ENCODE measurements at regions not wholly inside any gene's neighbourhood (a gene's known extent, or its start where the extent isn't known, plus 50 kb on each side); places are given as distances from the start of the nearest gene placed in this dataset.
A peak's percentile ranks its signal among the peaks of the same experiment; 100 is the strongest.

DNA sequence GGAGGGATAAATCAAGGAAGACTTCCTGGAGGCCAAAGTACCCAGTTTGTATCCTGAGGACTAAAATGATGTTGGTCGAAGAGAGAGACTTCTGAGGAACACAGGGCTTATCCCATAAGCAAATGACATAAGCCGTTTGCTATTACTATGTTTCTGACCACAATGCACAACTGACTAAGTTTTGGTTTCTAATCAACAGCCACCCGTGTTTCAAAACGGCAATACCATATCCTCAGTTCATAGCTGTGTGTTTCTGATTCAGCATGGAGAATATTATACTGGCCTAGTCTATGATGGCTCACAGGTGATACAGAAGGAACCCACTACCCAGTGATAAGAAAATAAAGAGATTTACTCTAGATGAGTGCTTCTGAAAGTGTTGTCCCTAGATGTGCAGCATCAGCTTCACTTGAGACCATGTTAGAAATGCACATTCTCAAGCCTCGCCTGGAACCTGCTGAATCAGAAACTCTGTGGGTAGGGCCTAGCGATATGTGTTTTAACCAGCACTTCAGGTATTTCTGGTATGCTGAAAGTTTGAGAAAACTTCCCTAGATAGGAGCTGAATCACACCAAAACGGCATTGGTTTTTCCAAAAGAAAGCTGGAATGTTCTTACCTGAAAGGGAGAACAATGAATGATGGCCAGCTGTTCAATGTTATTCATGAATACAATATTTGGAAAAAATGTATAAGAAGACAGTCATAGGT lies 639.7 kb upstream of the NR2F2 start:
- TF ChIP-seq STAT1 (IDR thresholded peaks at IDR 0.05; ENCODE audit: unreplicated experiment) (no peak), ZNF114 (CRISPR knock-in tag; IDR thresholded peaks at IDR 0.05) (no peak), POLR2AphosphoS5 (IDR thresholded peaks at IDR 0.05; ENCODE audit: low read depth) (no peak), EZH2phosphoT487 (IDR thresholded peaks at IDR 0.05; ENCODE audit: unreplicated experiment) (no peak), NANOG (IDR thresholded peaks at IDR 0.05; ENCODE audit: borderline replicate concordance) (no peak), EZH2 (IDR thresholded peaks at IDR 0.05; ENCODE audit: low read depth, unreplicated experiment) (no peak), CREB1 (CRISPR knock-in tag; IDR thresholded peaks at IDR 0.05; ENCODE audit: low read depth) (no peak), ZNF331 (CRISPR knock-in tag; IDR thresholded peaks at IDR 0.05; ENCODE audit: low read depth) (no peak), JUNB (IDR thresholded peaks at IDR 0.05; ENCODE audit: unreplicated experiment) (no peak)
- TF ChIP-seq, protein P1, sequence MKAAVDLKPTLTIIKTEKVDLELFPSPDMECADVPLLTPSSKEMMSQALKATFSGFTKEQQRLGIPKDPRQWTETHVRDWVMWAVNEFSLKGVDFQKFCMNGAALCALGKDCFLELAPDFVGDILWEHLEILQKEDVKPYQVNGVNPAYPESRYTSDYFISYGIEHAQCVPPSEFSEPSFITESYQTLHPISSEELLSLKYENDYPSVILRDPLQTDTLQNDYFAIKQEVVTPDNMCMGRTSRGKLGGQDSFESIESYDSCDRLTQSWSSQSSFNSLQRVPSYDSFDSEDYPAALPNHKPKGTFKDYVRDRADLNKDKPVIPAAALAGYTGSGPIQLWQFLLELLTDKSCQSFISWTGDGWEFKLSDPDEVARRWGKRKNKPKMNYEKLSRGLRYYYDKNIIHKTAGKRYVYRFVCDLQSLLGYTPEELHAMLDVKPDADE (IDR thresholded peaks at IDR 0.05), result no peak
- TF ChIP-seq, protein P2, sequence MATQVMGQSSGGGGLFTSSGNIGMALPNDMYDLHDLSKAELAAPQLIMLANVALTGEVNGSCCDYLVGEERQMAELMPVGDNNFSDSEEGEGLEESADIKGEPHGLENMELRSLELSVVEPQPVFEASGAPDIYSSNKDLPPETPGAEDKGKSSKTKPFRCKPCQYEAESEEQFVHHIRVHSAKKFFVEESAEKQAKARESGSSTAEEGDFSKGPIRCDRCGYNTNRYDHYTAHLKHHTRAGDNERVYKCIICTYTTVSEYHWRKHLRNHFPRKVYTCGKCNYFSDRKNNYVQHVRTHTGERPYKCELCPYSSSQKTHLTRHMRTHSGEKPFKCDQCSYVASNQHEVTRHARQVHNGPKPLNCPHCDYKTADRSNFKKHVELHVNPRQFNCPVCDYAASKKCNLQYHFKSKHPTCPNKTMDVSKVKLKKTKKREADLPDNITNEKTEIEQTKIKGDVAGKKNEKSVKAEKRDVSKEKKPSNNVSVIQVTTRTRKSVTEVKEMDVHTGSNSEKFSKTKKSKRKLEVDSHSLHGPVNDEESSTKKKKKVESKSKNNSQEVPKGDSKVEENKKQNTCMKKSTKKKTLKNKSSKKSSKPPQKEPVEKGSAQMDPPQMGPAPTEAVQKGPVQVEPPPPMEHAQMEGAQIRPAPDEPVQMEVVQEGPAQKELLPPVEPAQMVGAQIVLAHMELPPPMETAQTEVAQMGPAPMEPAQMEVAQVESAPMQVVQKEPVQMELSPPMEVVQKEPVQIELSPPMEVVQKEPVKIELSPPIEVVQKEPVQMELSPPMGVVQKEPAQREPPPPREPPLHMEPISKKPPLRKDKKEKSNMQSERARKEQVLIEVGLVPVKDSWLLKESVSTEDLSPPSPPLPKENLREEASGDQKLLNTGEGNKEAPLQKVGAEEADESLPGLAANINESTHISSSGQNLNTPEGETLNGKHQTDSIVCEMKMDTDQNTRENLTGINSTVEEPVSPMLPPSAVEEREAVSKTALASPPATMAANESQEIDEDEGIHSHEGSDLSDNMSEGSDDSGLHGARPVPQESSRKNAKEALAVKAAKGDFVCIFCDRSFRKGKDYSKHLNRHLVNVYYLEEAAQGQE (IDR thresholded peaks at IDR 0.05; ENCODE audit: unreplicated experiment), result no peak
- TF ChIP-seq, protein P3, sequence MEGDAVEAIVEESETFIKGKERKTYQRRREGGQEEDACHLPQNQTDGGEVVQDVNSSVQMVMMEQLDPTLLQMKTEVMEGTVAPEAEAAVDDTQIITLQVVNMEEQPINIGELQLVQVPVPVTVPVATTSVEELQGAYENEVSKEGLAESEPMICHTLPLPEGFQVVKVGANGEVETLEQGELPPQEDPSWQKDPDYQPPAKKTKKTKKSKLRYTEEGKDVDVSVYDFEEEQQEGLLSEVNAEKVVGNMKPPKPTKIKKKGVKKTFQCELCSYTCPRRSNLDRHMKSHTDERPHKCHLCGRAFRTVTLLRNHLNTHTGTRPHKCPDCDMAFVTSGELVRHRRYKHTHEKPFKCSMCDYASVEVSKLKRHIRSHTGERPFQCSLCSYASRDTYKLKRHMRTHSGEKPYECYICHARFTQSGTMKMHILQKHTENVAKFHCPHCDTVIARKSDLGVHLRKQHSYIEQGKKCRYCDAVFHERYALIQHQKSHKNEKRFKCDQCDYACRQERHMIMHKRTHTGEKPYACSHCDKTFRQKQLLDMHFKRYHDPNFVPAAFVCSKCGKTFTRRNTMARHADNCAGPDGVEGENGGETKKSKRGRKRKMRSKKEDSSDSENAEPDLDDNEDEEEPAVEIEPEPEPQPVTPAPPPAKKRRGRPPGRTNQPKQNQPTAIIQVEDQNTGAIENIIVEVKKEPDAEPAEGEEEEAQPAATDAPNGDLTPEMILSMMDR (conservative IDR thresholded peaks at IDR 0.05; ENCODE audit: low read depth in 2 of 2), result no peak
- TF ChIP-seq, protein P4, sequence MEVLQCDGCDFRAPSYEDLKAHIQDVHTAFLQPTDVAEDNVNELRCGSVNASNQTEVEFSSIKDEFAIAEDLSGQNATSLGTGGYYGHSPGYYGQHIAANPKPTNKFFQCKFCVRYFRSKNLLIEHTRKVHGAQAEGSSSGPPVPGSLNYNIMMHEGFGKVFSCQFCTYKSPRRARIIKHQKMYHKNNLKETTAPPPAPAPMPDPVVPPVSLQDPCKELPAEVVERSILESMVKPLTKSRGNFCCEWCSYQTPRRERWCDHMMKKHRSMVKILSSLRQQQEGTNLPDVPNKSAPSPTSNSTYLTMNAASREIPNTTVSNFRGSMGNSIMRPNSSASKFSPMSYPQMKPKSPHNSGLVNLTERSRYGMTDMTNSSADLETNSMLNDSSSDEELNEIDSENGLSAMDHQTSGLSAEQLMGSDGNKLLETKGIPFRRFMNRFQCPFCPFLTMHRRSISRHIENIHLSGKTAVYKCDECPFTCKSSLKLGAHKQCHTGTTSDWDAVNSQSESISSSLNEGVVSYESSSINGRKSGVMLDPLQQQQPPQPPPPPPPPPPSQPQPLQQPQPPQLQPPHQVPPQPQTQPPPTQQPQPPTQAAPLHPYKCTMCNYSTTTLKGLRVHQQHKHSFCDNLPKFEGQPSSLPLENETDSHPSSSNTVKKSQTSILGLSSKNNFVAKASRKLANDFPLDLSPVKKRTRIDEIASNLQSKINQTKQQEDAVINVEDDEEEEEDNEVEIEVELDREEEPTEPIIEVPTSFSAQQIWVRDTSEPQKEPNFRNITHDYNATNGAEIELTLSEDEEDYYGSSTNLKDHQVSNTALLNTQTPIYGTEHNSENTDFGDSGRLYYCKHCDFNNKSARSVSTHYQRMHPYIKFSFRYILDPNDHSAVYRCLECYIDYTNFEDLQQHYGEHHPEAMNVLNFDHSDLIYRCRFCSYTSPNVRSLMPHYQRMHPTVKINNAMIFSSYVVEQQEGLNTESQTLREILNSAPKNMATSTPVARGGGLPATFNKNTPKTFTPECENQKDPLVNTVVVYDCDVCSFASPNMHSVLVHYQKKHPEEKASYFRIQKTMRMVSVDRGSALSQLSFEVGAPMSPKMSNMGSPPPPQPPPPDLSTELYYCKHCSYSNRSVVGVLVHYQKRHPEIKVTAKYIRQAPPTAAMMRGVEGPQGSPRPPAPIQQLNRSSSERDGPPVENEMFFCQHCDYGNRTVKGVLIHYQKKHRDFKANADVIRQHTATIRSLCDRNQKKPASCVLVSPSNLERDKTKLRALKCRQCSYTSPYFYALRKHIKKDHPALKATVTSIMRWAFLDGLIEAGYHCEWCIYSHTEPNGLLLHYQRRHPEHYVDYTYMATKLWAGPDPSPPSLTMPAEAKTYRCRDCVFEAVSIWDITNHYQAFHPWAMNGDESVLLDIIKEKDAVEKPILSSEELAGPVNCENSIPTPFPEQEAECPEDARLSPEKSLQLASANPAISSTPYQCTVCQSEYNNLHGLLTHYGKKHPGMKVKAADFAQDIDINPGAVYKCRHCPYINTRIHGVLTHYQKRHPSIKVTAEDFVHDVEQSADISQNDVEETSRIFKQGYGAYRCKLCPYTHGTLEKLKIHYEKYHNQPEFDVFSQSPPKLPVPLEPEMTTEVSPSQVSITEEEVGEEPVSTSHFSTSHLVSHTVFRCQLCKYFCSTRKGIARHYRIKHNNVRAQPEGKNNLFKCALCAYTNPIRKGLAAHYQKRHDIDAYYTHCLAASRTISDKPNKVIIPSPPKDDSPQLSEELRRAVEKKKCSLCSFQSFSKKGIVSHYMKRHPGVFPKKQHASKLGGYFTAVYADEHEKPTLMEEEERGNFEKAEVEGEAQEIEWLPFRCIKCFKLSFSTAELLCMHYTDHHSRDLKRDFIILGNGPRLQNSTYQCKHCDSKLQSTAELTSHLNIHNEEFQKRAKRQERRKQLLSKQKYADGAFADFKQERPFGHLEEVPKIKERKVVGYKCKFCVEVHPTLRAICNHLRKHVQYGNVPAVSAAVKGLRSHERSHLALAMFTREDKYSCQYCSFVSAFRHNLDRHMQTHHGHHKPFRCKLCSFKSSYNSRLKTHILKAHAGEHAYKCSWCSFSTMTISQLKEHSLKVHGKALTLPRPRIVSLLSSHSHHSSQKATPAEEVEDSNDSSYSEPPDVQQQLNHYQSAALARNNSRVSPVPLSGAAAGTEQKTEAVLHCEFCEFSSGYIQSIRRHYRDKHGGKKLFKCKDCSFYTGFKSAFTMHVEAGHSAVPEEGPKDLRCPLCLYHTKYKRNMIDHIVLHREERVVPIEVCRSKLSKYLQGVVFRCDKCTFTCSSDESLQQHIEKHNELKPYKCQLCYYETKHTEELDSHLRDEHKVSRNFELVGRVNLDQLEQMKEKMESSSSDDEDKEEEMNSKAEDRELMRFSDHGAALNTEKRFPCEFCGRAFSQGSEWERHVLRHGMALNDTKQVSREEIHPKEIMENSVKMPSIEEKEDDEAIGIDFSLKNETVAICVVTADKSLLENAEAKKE (CRISPR knock-in tag; IDR thresholded peaks at IDR 0.05), result no peak
- H3K4me3 Mint-ChIP-seq, result no peak overlapping the region
- Histone ChIP-seq H3K36me3 (ENCODE audit: insufficient read depth) (no peaks in the 10 kb centered on the region), H3K4me3 (no peak overlapping the region), H3K4me1 (ENCODE audit: insufficient read depth) (no peaks in the 10 kb centered on the region), H3K27ac (ENCODE audit: low read depth) (no peak overlapping the region), H3K79me2 (replicated peaks; ENCODE audit: insufficient read depth) (no peaks in the 10 kb centered on the region), H3F3A (replicated peaks; ENCODE audit: low read depth) (no peaks in the 10 kb centered on the region), H3K9me2 (ENCODE audit: insufficient read depth) (no peaks in the 10 kb centered on the region; the same call in 1 of the 2 replicates), H2AFZ (no peak overlapping the region), H3K27me3 (ENCODE audit: insufficient read depth) (no peaks in the 10 kb centered on the region), H4K20me1 (replicated peaks; ENCODE audit: insufficient read depth) (no peaks in the 10 kb centered on the region), H3K4me2 (no peak overlapping the region)
- no peaks in the 10 kb centered on the region; the same call in 2 of the 3 replicates for H3K4me1 Mint-ChIP-seq
- DNase-seq (ENCODE audit: low spot score), result peak; percentile 18
- no peak overlapping the region for H3K27ac Mint-ChIP-seq
- no peaks in the 10 kb centered on the region for H3K27me3 Mint-ChIP-seq (ENCODE audit: insufficient read depth, low read depth, poor library complexity)
- peaks cover 19% of the 10 kb centered on the region for H3K9me3 Mint-ChIP-seq
- peaks cover 7% of the 10 kb centered on the region; the same call in 2 of the 3 replicates for H3K36me3 Mint-ChIP-seq (ENCODE audit: low read depth)
- no peak for ATAC-seq
